ENCODE measurements at regions not wholly inside any gene's neighbourhood (a gene's known extent, or its start where the extent isn't known, plus 50 kb on each side); places are given as distances from the start of the nearest gene placed in this dataset.

- DNase-seq: no peak
Measured at GRCh38 chr1:235025422-235025984, 103.1 kb downstream of the TOMM20 start.

- no peak for DNase-seq
Measured at GRCh38 chr1:235024711-235025421, 103.8 kb downstream of the TOMM20 start.

- no peak for DNase-seq
Measured at GRCh38 chr1:235023711-235024439, 104.8 kb downstream of the TOMM20 start.

GRCh38 chr1:235022981-235023710 lies 105.5 kb downstream of the TOMM20 start:
- DNase-seq: no peak

- no peak for DNase-seq
Measured at GRCh38 chr1:235022341-235022980, 106.2 kb downstream of the TOMM20 start.

- DNase-seq: no peak
Measured at GRCh38 chr1:235021815-235022214, 106.8 kb downstream of the TOMM20 start.

GRCh38 chr1:235021321-235021720 lies 107.3 kb downstream of the TOMM20 start:
- DNase-seq: no peak

- no peak for DNase-seq
Measured at GRCh38 chr1:235019961-235020360, 108.7 kb downstream of the TOMM20 start.

- no peak for DNase-seq
Measured at GRCh38 chr1:235019471-235019870, 109.2 kb downstream of the TOMM20 start.

- DNase-seq: no peak
Measured at GRCh38 chr1:235018720-235019444, 109.8 kb downstream of the TOMM20 start.

- DNase-seq: no peak
Measured at GRCh38 chr1:235018161-235018560, 110.5 kb downstream of the TOMM20 start.

- DNase-seq: no peak
Measured at GRCh38 chr1:235017719-235018118, 110.9 kb downstream of the TOMM20 start.

- DNase-seq: no peak
Measured at GRCh38 chr1:235017191-235017590, 111.4 kb downstream of the TOMM20 start.

GRCh38 chr1:235015291-235015985 lies 113.2 kb downstream of the TOMM20 start:
- peak; percentile 75 for DNase-seq

- no peak for DNase-seq
Measured at GRCh38 chr1:235014756-235015155, 113.9 kb downstream of the TOMM20 start.

GRCh38 chr1:235013512-235013911 lies 115.1 kb downstream of the TOMM20 start:
- no peak for DNase-seq

- no peak for DNase-seq
Measured at GRCh38 chr1:235012436-235013210, 116.0 kb downstream of the TOMM20 start.

- peak; percentile 97 for DNase-seq
Measured at GRCh38 chr1:235011599-235012435, 116.8 kb downstream of the TOMM20 start.

- peak; percentile 85 for DNase-seq
Measured at GRCh38 chr1:235011064-235011598, 117.5 kb downstream of the TOMM20 start.

All from activated effector memory CD4-positive, alpha-beta T cell treated with anti-CD3 and anti-CD28 coated beads, Interleukin-2, amount 50 U/mL, for 16 hours (primary cell).